ENCODE measurements at regions not wholly inside any gene's neighbourhood (a gene's known extent, or its start where the extent isn't known, plus 50 kb on each side); places are given as distances from the start of the nearest gene placed in this dataset.
"Not testable (repeated sequence)": the region's sequence is repeated elsewhere in the genome, so short reads cannot be mapped to it uniquely, and the experiment has no call there.

GRCh38 chr7:115618676-115619075, 411.9 kb downstream of the TFEC start:
- Histone ChIP-seq H3K27me3 (ENCODE audit: control insufficient read depth, insufficient read depth, low read length) (no peaks in the 10 kb centered on the region; the same call in 1 of the 2 replicates), H3K4me3 (ENCODE audit: insufficient read depth, low read depth, low read length) (no peak overlapping the region), H3K36me3 (replicated peaks; ENCODE audit: control insufficient read depth, insufficient read depth, low read length) (no peaks in the 10 kb centered on the region)
- DNase-seq, result no peak

- Histone ChIP-seq H3K36me3 (replicated peaks; ENCODE audit: control insufficient read depth, insufficient read depth, low read length) (no peaks in the 10 kb centered on the region), H3K27me3 (ENCODE audit: control insufficient read depth, insufficient read depth, low read length) (no peaks in the 10 kb centered on the region), H3K4me3 (ENCODE audit: insufficient read depth, low read depth, low read length) (no peak overlapping the region)
- DNase-seq, result no peak
These were observed 416.7 kb downstream of the TFEC start for GRCh38 chr7:115613836-115614235.

- no peak for DNase-seq
- H3K36me3 ChIP-seq (replicated peaks; ENCODE audit: control insufficient read depth, insufficient read depth, low read length), result no peaks in the 10 kb centered on the region
- H3K4me3 ChIP-seq (ENCODE audit: insufficient read depth, low read depth, low read length), result no peak overlapping the region
- H3K27me3 ChIP-seq (ENCODE audit: control insufficient read depth, insufficient read depth, low read length), result no peaks in the 10 kb centered on the region
These were observed 427.1 kb downstream of the TFEC start for GRCh38 chr7:115603416-115603815.

GRCh38 chr7:115600207-115600606, 430.4 kb downstream of the TFEC start:
- H3K4me3 ChIP-seq (ENCODE audit: insufficient read depth, low read depth, low read length), result no peak overlapping the region
- no peaks in the 10 kb centered on the region for H3K27me3 ChIP-seq (ENCODE audit: control insufficient read depth, insufficient read depth, low read length)
- H3K36me3 ChIP-seq (replicated peaks; ENCODE audit: control insufficient read depth, insufficient read depth, low read length), result no peaks in the 10 kb centered on the region
- no peak for DNase-seq

- not testable (repeated sequence) for DNase-seq; H3K27me3 ChIP-seq (ENCODE audit: control insufficient read depth, insufficient read depth, low read length); H3K36me3 ChIP-seq (replicated peaks; ENCODE audit: control insufficient read depth, insufficient read depth, low read length); H3K4me3 ChIP-seq (ENCODE audit: insufficient read depth, low read depth, low read length)
These were observed 431.4 kb downstream of the TFEC start for GRCh38 chr7:115599184-115599583.

- H3K4me3 ChIP-seq (ENCODE audit: insufficient read depth, low read depth, low read length); DNase-seq; H3K27me3 ChIP-seq (ENCODE audit: control insufficient read depth, insufficient read depth, low read length); H3K36me3 ChIP-seq (replicated peaks; ENCODE audit: control insufficient read depth, insufficient read depth, low read length): not testable (repeated sequence)
These were observed 433.3 kb downstream of the TFEC start for GRCh38 chr7:115597220-115597619.

GRCh38 chr7:115593111-115593510, 437.5 kb downstream of the TFEC start:
- no peak for DNase-seq
- no peaks in the 10 kb centered on the region for H3K27me3 ChIP-seq (ENCODE audit: control insufficient read depth, insufficient read depth, low read length)
- no peak overlapping the region for H3K4me3 ChIP-seq (ENCODE audit: insufficient read depth, low read depth, low read length)
- H3K36me3 ChIP-seq (replicated peaks; ENCODE audit: control insufficient read depth, insufficient read depth, low read length), result no peaks in the 10 kb centered on the region

- H3K4me3 ChIP-seq (ENCODE audit: insufficient read depth, low read depth, low read length), result no peak overlapping the region
- H3K36me3 ChIP-seq (replicated peaks; ENCODE audit: control insufficient read depth, insufficient read depth, low read length), result no peaks in the 10 kb centered on the region
These were observed 445.4 kb downstream of the TFEC start for GRCh38 chr7:115585015-115585718.

GRCh38 chr7:115582956-115583355, 447.6 kb downstream of the TFEC start:
- H3K27me3 ChIP-seq (ENCODE audit: control insufficient read depth, insufficient read depth, low read length), result no peaks in the 10 kb centered on the region
- no peaks in the 10 kb centered on the region for H3K36me3 ChIP-seq (replicated peaks; ENCODE audit: control insufficient read depth, insufficient read depth, low read length)
- no peak for DNase-seq
- H3K4me3 ChIP-seq (ENCODE audit: insufficient read depth, low read depth, low read length), result no peak overlapping the region

More at GRCh38 chr7:115585015-115585718, 445.4 kb downstream of the TFEC start:
- no peak for DNase-seq
- no peaks in the 10 kb centered on the region for H3K27me3 ChIP-seq (ENCODE audit: control insufficient read depth, insufficient read depth, low read length)

GRCh38 chr7:115578576-115578975, 452.0 kb downstream of the TFEC start:
- H3K4me3 ChIP-seq (ENCODE audit: insufficient read depth, low read depth, low read length), result no peak overlapping the region
- no peaks in the 10 kb centered on the region for H3K27me3 ChIP-seq (ENCODE audit: control insufficient read depth, insufficient read depth, low read length)
- H3K36me3 ChIP-seq (replicated peaks; ENCODE audit: control insufficient read depth, insufficient read depth, low read length), result no peaks in the 10 kb centered on the region
- no peak for DNase-seq

GRCh38 chr7:115574681-115575291, 455.8 kb downstream of the TFEC start:
- no peak overlapping the region for H3K4me3 ChIP-seq (ENCODE audit: insufficient read depth, low read depth, low read length)
- DNase-seq, result no peak
- H3K27me3 ChIP-seq (ENCODE audit: control insufficient read depth, insufficient read depth, low read length), result no peaks in the 10 kb centered on the region
- no peaks in the 10 kb centered on the region for H3K36me3 ChIP-seq (replicated peaks; ENCODE audit: control insufficient read depth, insufficient read depth, low read length)

- no peaks in the 10 kb centered on the region for H3K27me3 ChIP-seq (ENCODE audit: control insufficient read depth, insufficient read depth, low read length)
- H3K4me3 ChIP-seq (ENCODE audit: insufficient read depth, low read depth, low read length), result no peak overlapping the region
These were observed 458.5 kb downstream of the TFEC start for GRCh38 chr7:115572111-115572510.

GRCh38 chr7:115561335-115562110, 469.0 kb downstream of the TFEC start:
- no peak overlapping the region for H3K4me3 ChIP-seq (ENCODE audit: insufficient read depth, low read depth, low read length)
- H3K27me3 ChIP-seq (ENCODE audit: control insufficient read depth, insufficient read depth, low read length), result no peaks in the 10 kb centered on the region
- no peaks in the 10 kb centered on the region for H3K36me3 ChIP-seq (replicated peaks; ENCODE audit: control insufficient read depth, insufficient read depth, low read length)
- no peak for DNase-seq

More at GRCh38 chr7:115572111-115572510, 458.5 kb downstream of the TFEC start:
- no peak for DNase-seq
- no peaks in the 10 kb centered on the region for H3K36me3 ChIP-seq (replicated peaks; ENCODE audit: control insufficient read depth, insufficient read depth, low read length)

- DNase-seq, result no peak
- Histone ChIP-seq H3K36me3 (replicated peaks; ENCODE audit: control insufficient read depth, insufficient read depth, low read length) (no peaks in the 10 kb centered on the region), H3K4me3 (ENCODE audit: insufficient read depth, low read depth, low read length) (no peak overlapping the region), H3K27me3 (ENCODE audit: control insufficient read depth, insufficient read depth, low read length) (no peaks in the 10 kb centered on the region)
These were observed 470.7 kb downstream of the TFEC start for GRCh38 chr7:115559877-115560276.

- H3K4me3 ChIP-seq (ENCODE audit: insufficient read depth, low read depth, low read length), result no peak overlapping the region
- H3K27me3 ChIP-seq (ENCODE audit: control insufficient read depth, insufficient read depth, low read length), result no peaks in the 10 kb centered on the region
- H3K36me3 ChIP-seq (replicated peaks; ENCODE audit: control insufficient read depth, insufficient read depth, low read length), result no peaks in the 10 kb centered on the region
- no peak for DNase-seq
These were observed 472.4 kb downstream of the TFEC start for GRCh38 chr7:115558161-115558560.

Measured in H7 (cell line).